PC-3 (cell line): ENCODE measurements at regions not wholly inside any gene's neighbourhood (a gene's known extent, or its start where the extent isn't known, plus 50 kb on each side); places are given as distances from the start of the nearest gene placed in this dataset.

Experiments
- ATAC-seq: fragments of 200-7000 bp; cut with Tn5 transposase; 2 replicates; pipeline ENCODE4 v1.9.1; 2020; ENCODE audit warnings: mild to moderate bottlenecking, moderate library complexity
- BruUV-seq: library from RNA; stranded (reverse); fragments of 400-500 nt; replicated peaks from 2 replicates; lab custom pipeline; 2021; lab: Mats Ljungman, UMichigan
- CTCF ChIA-PET: fragments of 300-600 bp; sonication (Branson Sonifier 250); formaldehyde crosslinking; loops from one replicate; lab custom pipeline; 2022; ENCODE audit warnings: antibody characterized with exemption; lab: Charles Lee
- POLR2A ChIA-PET: fragments of 300-600 bp; sonication (Branson Sonifier 250); formaldehyde crosslinking; loops from one replicate; lab custom pipeline; 2022; ENCODE audit warnings: antibody characterized with exemption; ENCODE audit not compliant: unreplicated experiment; lab: Charles Lee
- DNase-seq: peaks from one replicate; pipeline ENCODE4 v3.0.0-alpha.2; 2015
- H2AFZ ChIP-seq: fragments of 300-600 bp; sonication (generic); 2 replicates; pipeline ENCODE4 v1.6.0; 2016; ENCODE audit warnings: antibody characterized with exemption, low read length
- H3F3A ChIP-seq: fragments of 300-600 bp; sonication (generic); one replicate; pipeline ENCODE4 v1.6.0; 2017; ENCODE audit warnings: antibody characterized with exemption, low read length, control low read depth, mild to moderate bottlenecking; ENCODE audit not compliant: unreplicated experiment
- H3K27ac ChIP-seq: fragments of 300-600 bp; sonication (generic); 2 replicates; pipeline ENCODE4 v1.5.1; 2016; ENCODE audit warnings: mild to moderate bottlenecking, low read length
- H3K27me3 ChIP-seq: fragments of 300-600 bp; sonication (generic); 2 replicates; pipeline ENCODE4 v1.6.1; 2016; ENCODE audit warnings: low read length, mixed read lengths
- H3K36me3 ChIP-seq: fragments of 300-600 bp; sonication (generic); 2 replicates; pipeline ENCODE4 v1.6.1; 2016; ENCODE audit warnings: low read depth, mixed run types, low read length, mixed read lengths
- H3K4me1 ChIP-seq: fragments of 300-600 bp; sonication (generic); 2 replicates; pipeline ENCODE4 v1.5.1; 2016; ENCODE audit warnings: low read length; ENCODE audit not compliant: insufficient read depth
- H3K4me2 ChIP-seq: fragments of 300-600 bp; sonication (generic); 2 replicates; pipeline ENCODE4 v1.6.0; 2016; ENCODE audit warnings: low read length
- H3K4me3 ChIP-seq: fragments of 300-600 bp; sonication (generic); 2 replicates; pipeline ENCODE4 v1.5.1; 2016; ENCODE audit warnings: mild to moderate bottlenecking, low read length, mixed read lengths
- H3K79me2 ChIP-seq: fragments of 300-600 bp; sonication (generic); 2 replicates; pipeline ENCODE4 v1.6.1; 2017; ENCODE audit warnings: low read length, mixed read lengths
- H3K9ac ChIP-seq: fragments of 300-600 bp; sonication (generic); 2 replicates; pipeline ENCODE4 v1.6.0; 2016; ENCODE audit warnings: mild to moderate bottlenecking, low read length
- H3K9me2 ChIP-seq: fragments of 300-600 bp; sonication (generic); replicated peaks from 2 replicates; pipeline ENCODE4 v1.6.1; 2016; ENCODE audit warnings: mixed run types, low read length, mixed read lengths
- H3K9me3 ChIP-seq: fragments of 300-600 bp; sonication (generic); 2 replicates; pipeline ENCODE4 v1.6.1; 2016; ENCODE audit warnings: low read length, mixed read lengths
- H4K20me1 ChIP-seq: fragments of 300-600 bp; sonication (generic); 2 replicates; pipeline ENCODE4 v1.6.1; 2016; ENCODE audit warnings: low read length, mixed read lengths
- EZH2 ChIP-seq: fragments of 300-600 bp; sonication (generic); IDR thresholded peaks from one replicate; pipeline ENCODE4 v1.6.1; 2017; ENCODE audit warnings: antibody characterized with exemption, mild to moderate bottlenecking, low read length; ENCODE audit not compliant: unreplicated experiment
- EZH2phosphoT487 ChIP-seq: fragments of 300-600 bp; sonication (generic); IDR thresholded peaks from 2 replicates; pipeline ENCODE4 v1.6.1; 2018; ENCODE audit warnings: mild to moderate bottlenecking, antibody characterized with exemption, low read length, borderline replicate concordance
- intact Hi-C: fragments of 100-400 bp; cut with micrococcal nuclease; formaldehyde crosslinking; loops from 2 replicates; pipeline ENCODE4 v1.9.0; 2023
- TF ChIP-seq, protein P1 (sequence below): fragments of 300-600 bp; sonication (generic); conservative IDR thresholded peaks from 2 replicates; pipeline ENCODE4 v1.5.1; 2017; ENCODE audit warnings: antibody characterized with exemption, low read depth, mild to moderate bottlenecking, low read length

DNA sequence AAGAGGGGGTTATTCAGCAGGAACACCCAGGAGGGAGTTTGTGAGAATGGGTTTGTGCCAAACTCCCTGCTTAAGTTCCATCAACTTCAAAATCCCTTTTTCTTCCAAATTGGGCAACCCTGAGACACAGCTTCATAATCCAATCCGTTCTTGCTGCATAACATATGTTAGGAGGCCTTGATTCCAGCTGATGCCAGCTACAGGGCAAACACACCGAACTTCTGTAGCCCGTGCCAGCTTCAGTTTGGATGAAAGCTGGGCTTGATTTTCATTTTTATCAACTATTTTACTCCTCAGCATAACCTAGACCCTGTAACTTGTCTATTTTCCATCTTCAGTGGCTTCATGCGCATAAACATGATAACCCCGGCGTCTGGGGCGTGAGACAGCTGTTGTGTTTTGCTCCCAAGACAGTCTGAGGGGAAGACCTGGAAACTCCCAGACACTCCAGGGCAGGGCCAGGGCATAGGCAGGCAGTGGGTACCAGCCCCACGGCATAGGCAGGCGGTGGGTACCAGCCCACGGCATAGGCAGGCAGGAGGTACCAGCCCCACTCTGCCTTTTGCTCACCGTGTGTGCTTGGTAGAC is 220.4 kb downstream of the C16orf95 start:
- H3F3A ChIP-seq: no peaks in the 10 kb centered on the region
- POLR2A ChIA-PET: no interaction called here
- no peak for TF ChIP-seq EZH2
- TF ChIP-seq EZH2phosphoT487: no peak
- TF ChIP-seq, protein P1, sequence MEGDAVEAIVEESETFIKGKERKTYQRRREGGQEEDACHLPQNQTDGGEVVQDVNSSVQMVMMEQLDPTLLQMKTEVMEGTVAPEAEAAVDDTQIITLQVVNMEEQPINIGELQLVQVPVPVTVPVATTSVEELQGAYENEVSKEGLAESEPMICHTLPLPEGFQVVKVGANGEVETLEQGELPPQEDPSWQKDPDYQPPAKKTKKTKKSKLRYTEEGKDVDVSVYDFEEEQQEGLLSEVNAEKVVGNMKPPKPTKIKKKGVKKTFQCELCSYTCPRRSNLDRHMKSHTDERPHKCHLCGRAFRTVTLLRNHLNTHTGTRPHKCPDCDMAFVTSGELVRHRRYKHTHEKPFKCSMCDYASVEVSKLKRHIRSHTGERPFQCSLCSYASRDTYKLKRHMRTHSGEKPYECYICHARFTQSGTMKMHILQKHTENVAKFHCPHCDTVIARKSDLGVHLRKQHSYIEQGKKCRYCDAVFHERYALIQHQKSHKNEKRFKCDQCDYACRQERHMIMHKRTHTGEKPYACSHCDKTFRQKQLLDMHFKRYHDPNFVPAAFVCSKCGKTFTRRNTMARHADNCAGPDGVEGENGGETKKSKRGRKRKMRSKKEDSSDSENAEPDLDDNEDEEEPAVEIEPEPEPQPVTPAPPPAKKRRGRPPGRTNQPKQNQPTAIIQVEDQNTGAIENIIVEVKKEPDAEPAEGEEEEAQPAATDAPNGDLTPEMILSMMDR: no peak
- intact Hi-C loops: no loop called here
- H3K9ac ChIP-seq: no peak overlapping the region
- H4K20me1 ChIP-seq: no peaks in the 10 kb centered on the region
- DNase-seq: no peak
- no peaks in the 10 kb centered on the region for H3K27me3 ChIP-seq
- peaks cover 5% of the 10 kb centered on the region for H3K4me1 ChIP-seq
- no peaks in the 10 kb centered on the region for H3K9me3 ChIP-seq
- H3K9me2 ChIP-seq: no peaks in the 10 kb centered on the region
- CTCF ChIA-PET: no interaction called here
- H3K27ac ChIP-seq: no peak overlapping the region
- ATAC-seq: no peak
- no peak overlapping the region for H3K4me3 ChIP-seq
- H3K79me2 ChIP-seq: no peaks in the 10 kb centered on the region
- no peak overlapping the region for H3K4me2 ChIP-seq
- BruUV-seq: no TSS peak
- no peak overlapping the region for H2AFZ ChIP-seq
- H3K36me3 ChIP-seq: no peaks in the 10 kb centered on the region

GRCh38 chr16:87098361-87098760 is 218.8 kb downstream of the C16orf95 start:
- intact Hi-C loops: no loop called here
- Histone ChIP-seq H3K27me3 (no peaks in the 10 kb centered on the region), H3F3A (no peaks in the 10 kb centered on the region), H4K20me1 (no peaks in the 10 kb centered on the region), H2AFZ (no peak overlapping the region), H3K9me2 (no peaks in the 10 kb centered on the region), H3K9ac (no peak overlapping the region), H3K4me3 (no peak overlapping the region), H3K36me3 (no peaks in the 10 kb centered on the region), H3K4me2 (no peak overlapping the region), H3K4me1 (peaks cover 14% of the 10 kb centered on the region), H3K79me2 (no peaks in the 10 kb centered on the region), H3K9me3 (no peaks in the 10 kb centered on the region), H3K27ac (no peak overlapping the region)
- DNase-seq: no peak
- CTCF ChIA-PET: no interaction called here
- POLR2A ChIA-PET: no interaction called here
- no peak for ATAC-seq
- BruUV-seq: no TSS peak
- TF ChIP-seq, protein P1: no peak
- TF ChIP-seq EZH2phosphoT487 (no peak), EZH2 (no peak)

DNA sequence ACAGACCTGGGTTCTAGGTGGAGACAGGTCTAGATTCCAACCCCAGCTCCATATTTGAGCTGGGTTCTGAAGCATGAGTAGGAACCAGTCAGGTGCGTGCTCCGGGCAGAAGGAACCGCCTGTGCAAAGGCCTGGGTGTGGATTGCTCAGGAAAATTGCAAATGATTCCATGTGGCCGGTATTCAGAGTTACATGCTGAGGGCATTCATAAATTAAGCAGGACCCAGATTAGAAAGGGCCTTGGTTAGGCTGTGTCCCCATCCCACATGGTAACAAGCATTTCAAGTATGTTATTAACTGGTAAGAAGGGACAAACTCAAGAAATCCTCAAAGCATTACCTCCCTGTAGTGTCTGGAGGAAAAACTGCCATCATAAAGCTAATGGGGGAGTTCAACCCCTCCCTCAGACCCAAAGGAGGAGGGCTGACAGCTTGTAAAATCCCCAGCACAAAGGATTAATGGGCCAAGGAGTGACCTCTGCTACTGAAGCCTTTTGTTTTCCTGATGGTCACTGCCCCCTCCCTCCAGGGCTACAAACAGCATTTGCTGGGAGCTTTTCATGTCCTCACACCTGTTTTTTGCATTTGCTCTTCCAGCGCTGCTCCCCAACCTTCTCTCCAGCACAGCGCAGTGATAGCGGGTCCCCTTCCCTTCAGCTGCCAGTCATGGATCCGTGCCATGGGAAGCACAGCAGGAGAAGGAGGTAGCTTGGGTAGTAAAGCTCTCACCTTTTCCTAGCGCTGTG is 218.0 kb downstream of the C16orf95 start:
- POLR2A ChIA-PET: interaction anchor here (0.6 kb wide), 1 partner anchor 387 kb away, joined by 3 read pairs; no protein-coding TSS in a partner anchor
- DNase-seq (no peak), ATAC-seq (no peak)
- no peaks in the 10 kb centered on the region for H3F3A ChIP-seq
- H3K4me3 ChIP-seq: no peak overlapping the region
- no peak overlapping the region for H3K27ac ChIP-seq
- CTCF ChIA-PET: no interaction called here
- H2AFZ ChIP-seq: no peak overlapping the region
- no peaks in the 10 kb centered on the region for H3K79me2 ChIP-seq
- intact Hi-C loops: no loop called here
- H3K36me3 ChIP-seq: no peaks in the 10 kb centered on the region
- H3K9ac ChIP-seq: no peak overlapping the region
- no peaks in the 10 kb centered on the region for H3K27me3 ChIP-seq
- H3K9me2 ChIP-seq: no peaks in the 10 kb centered on the region
- H3K9me3 ChIP-seq: no peaks in the 10 kb centered on the region
- no TSS peak for BruUV-seq
- H3K4me2 ChIP-seq: no peak overlapping the region
- TF ChIP-seq EZH2phosphoT487 (no peak), EZH2 (no peak)
- TF ChIP-seq, protein P1: no peak
- peaks cover 14% of the 10 kb centered on the region for H3K4me1 ChIP-seq
- no peaks in the 10 kb centered on the region for H4K20me1 ChIP-seq
